Hematopoietic multipotent progenitor cell (in vitro differentiated cells): ENCODE measurements at regions not wholly inside any gene's neighbourhood (a gene's known extent, or its start where the extent isn't known, plus 50 kb on each side); places are given as distances from the start of the nearest gene placed in this dataset.

Experiments used
- DNase-seq, 3 donors: peaks; one replicate each; pipeline ENCODE4 v3.0.0-alpha.2; 2011 to 2015; ENCODE audit warnings: low read depth in 2 of 3, low spot score in 2 of 3

DNA sequence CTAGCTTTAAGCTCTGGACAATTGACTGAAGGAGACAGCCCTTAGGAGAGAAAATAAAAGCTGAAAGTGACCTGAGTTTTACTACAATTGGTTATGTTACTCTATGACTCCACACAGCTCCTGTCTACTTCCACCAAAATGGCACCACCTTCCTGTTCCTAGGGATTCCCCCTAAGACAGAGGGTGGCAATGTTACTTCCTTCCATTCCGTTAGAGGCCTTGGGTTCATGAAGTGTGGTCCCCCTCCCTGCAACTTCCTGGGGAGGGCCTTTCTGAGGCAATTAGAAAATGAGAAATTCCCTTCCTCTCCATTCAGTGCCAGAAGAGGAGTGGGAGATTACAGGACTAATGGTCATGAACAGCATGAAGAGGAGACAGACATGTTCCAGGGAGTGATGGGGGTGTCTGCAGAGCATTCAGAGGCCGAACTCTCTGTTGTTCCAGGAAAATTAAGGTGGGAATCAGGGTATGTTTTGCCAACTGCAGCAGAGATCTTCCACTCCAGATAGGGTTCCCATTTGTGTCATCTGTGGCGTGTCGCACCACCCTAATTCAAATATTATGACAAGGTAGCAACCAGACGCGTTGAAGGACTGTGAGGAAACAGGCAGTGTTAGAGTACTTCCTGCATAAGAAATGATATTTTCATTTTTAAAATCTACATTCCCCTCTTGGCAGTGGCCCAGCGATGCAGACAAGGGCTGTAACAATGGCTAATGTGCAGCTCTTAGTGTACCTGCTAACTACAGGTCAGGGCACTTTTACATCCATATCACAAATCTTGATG, 53.1 kb upstream of the TRIM67 start:
- peak in 2 of 3 donors; percentile 40 to 87 for DNase-seq

DNA sequence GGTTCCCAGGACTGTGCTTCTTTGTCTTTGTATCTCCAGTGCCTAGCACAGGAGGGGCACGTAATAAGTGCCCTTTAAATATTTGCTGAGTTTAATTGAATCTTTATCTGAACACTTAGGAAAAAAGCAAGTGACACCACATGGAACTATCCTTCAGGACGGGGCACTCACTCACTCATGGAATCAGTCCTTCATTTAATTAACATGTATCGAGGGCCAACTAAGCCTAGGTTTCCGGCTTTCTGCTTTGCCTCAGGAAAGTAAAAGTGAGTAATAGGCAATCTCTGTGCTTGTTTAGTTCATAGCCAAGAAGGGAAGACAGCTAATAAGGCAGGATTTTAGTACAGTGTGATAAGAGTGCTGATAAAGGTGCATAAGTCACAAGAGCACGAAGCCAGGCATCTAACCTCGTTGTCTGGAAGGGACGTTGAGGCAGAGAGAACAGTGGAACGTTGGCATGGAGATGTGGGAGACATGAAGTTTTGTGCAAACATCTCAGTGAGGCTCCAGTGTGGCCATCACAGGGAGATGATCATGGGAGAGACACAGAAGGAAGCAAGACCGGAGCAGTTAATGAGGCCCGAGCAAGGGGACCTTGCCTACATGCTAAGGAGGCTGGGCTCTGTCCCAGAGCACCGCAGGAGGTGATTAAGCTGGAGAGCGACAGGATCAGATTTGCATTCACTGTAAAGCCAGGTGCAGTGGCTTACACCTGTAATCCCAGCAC, 54.1 kb upstream of the TRIM67 start:
- no peak for DNase-seq

DNA sequence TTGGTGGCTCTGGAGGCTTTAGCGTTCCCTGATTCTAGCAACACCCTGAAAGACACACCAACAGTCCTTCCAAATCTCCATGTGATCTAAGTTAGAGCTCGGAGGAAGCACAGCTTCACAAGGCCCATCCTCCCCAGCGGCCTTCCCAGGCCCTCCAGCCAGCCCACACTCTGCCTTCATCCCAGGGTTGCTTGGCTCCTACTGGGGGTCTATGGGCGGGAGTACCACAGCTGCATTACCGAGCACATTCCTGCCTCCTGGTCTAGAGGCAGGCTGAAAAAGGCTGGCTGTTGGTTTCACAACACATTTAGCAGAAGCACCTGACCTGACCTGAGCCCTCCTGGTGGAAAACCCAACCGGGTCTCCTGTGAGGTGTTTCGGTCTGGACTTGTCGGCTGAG, 54.7 kb upstream of the TRIM67 start:
- no peak for DNase-seq

DNA sequence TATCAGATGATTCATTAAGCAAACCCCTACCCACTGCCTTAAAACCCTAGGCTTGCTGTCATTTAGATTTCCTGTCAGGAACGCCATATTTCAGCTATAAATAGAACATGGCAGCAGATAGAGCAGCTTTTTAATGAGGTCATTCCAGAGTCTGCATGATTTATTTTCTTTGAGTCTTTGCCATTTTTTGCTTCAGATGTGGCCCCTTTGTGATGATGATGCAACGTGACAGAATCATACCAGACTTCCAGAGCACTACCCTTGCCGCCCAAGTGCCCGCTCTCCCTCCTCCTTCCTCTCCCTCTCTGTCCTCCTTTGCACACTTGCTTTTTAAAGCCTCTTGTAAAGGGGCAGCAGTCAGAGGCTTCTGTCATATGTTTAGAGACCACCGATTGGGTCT, 55.5 kb upstream of the TRIM67 start:
- peak in 2 of 3 donors; percentile 50 to 67 for DNase-seq

DNA sequence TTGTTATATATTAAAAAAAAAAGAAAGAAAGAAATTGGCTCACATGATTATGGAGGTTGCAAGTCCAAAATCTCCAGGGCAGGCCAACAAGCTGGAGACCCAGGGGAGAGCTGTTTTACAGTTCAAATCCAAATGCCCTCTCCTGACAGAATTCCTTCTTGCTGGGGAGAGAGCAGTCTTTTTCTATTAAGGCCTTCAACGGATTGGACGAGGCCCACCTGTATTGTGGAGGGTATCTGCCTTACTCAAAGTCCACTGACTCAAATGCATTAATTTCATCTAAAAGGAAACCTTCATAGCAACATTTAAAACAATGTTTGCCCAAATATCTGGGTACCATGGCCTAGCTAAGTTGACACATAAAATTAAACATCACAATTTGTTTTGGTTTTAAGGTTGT, 56.9 kb upstream of the TRIM67 start:
- DNase-seq: no peak

DNA sequence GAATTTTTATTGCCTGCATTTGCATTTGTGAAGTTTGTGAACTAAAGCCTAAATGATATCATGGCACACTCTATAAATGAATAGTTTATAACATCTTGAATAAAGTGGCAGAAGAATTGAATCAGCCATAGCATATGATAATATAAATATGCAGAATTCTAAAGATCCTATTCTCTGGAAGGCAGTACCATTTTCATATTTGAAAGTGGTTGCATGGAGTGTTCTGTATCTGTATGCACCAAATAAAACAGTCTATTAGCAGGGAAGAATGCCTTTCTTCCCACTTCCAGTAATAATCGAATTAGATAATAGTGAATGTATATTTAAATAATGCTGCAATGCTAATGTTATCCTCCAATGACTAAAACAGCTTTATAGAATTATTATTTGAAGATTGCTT, 57.9 kb upstream of the TRIM67 start:
- no peak for DNase-seq

DNA sequence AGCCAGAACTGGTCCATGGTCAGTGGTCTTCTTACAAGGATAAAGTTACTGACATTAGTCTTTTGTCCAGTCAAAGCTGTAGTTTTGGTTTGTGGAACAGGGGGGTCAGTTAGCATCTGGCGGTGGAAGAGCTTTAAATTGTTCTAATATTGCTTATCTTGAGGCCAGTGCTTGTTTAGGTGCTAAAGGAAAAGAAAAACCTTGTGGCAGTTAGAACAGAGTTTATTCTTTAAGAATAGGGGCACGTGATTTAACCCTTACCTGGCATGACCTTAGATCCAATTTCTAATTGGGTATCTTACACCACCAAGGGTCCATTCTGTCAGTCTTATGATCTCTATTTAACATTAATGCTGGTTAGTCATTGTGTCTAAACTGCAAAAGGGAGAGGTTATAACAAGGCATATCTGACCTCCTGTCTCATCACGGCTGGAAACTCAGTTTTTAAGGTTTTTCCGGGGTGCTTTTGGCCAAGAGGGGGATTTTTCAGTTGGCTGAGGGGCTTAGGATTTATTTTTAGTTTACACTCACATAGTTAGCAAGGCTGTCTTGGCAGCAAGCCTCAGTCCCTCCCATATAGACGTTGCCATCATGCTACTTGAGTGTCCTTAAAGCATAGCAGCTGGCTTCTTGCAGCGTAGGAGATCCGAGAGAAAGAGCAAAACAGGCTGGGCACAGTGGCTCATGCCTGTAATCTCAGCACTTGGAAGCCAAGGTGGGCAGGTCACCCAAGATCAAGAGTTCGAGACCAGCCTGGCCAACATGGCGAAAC, 60.1 kb upstream of the FAM89A start:
- no peak for DNase-seq

DNA sequence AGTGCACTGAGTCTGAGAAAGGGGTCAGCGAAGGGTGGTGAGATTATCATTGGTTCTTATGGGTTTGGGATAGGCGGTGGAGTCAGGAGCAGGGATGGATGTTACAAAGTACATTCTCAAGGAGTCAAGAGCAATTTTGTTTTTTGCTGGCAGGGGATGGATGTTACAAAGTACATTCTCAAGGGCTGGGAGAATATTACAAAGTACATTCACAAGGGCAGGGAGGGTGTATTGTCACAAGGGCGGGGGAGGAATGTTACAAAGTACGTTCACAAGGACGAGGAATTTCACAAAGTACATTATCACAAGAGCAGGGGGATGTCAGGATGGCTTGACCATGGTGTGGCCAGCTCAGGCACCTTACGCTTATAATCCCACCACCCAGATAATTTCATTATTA, 59.3 kb upstream of the FAM89A start:
- DNase-seq: no peak

DNA sequence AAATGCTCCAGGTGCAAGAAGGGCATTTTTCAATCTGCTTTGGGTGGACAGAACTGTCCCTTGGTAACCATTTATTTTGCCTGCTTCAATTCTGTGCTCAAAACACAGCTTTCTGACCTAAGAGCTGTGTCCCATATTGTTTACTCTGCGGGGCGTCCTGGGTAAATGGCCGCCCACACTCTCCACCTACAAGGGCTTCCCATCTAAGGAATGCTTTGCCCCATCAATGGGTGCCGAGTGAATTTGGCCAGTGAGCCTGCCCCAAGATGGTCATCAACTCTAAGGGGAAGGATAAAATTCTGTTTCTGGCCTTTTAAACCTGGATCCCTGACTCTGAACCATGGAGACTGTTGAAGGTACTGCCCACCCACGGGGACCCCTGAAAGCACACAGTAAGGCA, 55.5 kb upstream of the FAM89A start:
- no peak for DNase-seq

DNA sequence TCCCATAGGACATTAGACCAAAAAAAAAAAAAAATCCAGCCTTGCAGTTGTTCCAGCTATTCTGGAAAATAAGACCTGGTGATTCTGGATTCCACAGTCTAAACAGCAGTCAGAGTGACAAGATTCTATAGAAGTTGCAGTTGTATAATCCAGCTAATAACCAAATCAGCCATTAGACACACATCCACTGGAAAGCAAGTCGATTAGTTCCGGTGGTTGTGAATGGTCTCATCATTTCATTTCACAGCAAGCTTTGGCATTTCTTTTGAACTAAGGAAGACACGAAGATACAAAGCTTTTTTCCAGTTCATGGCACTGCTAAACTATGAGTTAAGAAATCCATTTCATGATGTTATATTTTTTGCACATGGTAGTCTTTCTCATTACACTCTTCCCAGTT, 54.4 kb upstream of the FAM89A start:
- no peak for DNase-seq

DNA sequence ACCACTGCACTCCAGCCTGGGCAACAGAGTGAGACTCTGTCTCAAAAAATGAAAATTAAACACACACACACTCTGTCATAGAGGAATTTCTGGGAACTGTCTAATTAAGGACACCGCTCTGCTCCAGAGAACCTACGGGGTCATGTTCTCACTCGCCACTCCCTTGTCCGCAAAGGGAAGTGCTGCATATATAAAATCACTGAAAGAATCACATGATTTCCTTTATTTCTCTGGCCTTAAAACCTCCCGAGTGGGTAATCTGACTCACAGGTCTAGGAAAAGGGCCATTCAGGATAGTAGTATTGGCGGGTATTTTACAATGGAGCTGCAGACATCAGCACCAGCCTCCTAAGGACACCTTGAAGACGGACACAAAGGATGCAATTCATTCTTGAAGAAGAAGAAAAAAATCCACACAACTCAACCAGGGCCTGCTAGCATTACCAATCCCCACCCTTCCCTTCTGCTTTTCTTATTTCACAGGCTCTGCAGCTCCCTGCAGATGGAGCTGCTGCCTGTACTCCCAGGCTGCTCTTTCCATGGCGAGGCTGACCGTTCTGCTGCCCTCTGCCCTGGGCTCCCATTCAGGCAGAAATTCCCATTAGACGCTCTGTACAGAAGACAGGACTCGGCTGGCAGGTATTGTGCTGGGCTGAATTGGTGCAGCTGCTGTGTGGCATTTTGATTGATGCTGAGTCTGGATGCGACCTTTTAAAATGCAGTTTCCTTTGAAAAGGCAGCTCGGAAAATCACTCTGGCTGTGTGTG, 53.3 kb upstream of the FAM89A start:
- no peak for DNase-seq

DNA sequence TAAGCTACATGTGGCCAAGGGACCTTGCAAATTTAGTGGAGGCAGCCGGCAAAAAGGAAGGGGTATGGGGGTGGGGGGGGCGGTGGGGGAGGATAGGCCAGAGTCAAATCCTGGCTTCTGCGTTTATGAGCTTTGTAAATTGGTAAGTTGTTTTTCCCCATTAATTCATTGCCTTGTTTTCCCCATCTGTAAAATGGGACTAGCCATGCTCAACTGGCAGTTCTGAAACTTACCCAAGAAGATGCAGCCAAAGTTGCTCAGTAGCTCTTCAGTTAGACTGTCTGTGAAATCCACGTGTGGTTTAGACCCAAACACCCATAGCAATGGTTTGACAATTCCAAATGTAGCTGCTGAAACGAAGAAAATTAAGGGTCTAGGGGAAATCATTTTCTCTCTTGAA, 52.3 kb upstream of the FAM89A start:
- DNase-seq: no peak

DNA sequence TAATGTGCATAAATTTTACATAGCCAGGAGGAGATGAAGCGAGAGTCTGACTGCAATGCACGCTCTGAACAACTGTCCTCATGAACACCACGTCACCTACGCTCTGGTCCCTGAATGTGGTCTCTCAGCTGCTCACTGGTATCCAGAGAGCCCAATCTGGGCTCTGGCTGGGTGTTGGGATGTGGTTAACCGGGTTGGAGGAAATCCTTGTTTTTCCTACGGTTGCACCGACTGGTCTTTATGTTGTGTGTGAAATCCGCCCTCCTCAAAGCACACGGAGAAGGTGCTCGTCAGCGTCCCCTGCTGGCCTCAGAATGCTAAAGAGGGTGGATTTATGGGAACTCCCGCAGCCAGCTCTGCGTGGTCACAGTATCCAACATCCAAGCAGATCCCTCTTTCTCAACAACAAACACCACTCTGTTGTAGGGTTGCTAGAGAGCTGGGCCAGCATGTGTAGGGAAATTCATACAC, 51.8 kb upstream of the FAM89A start:
- DNase-seq: peak in 2 of 3 donors; percentile 4 to 16

DNA sequence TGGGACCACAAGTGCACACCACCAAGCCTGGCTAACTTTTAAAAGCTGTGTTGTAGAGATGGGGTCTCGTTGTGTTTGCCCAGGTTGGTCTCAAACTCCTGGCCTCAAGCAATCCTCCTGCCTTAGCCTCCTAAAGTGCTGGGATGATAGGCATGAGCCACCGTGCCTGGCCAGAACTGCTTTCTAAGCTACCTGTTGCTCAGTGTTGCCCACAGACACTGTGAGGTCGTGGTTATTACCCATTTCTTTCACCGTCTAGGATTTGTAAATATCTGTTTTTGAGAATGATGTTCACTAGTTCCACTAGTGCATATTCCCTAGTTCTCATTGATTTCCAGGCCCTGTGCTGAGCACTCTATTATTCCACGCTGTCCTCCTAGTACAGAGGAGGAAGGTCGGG, 51.4 kb upstream of the FAM89A start:
- no peak for DNase-seq
